HL-60 (cell line): ENCODE measurements at regions not wholly inside any gene's neighbourhood (a gene's known extent, or its start where the extent isn't known, plus 50 kb on each side); places are given as distances from the start of the nearest gene placed in this dataset.

Experiments
- POLR2AphosphoS5 ChIP-seq: IDR thresholded peaks from 2 replicates; pipeline ENCODE4 v1.6.1; 2012; ENCODE audit warnings: low read depth
- TF ChIP-seq, protein P1 (sequence below): IDR thresholded peaks from one replicate; pipeline ENCODE4 v1.5.1; 2011; ENCODE audit warnings: low read length, control low read depth, inconsistent platforms; ENCODE audit not compliant: insufficient read depth

DNA sequence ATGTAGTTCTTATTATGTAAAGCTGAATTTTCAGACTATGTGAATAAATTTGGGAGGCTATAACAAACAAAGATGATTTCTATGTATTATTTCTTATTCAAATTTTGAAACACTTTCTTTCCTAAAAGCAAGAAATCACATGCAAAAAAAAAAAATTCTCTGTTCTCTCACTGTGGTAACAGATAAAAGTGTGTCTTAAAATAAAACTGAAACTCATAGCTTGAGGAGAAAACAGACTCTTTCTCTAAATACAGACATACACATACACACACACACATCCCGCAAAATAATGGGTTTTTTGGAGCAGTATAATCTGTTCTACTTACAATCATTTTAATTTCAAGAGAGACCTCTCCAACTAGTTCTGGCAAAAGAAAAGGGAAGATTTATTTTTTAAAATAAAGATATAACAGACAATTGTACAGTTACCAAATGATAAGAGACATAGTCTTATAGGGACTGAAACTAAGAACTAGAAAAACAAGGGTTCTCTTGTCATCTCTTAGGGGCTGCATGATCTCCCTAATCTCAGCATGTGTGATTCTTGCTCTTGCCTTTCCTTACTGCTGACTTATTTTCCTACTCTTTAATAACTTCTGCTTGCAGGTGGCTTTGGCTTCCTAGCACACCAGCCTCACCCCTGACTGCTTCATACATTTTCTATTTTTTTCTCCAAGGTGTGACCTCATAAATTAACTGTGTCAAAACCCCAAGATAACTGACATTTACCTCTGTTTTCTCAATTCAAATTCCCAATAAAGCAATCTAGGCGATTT lies 483.5 kb upstream of the POT1 start:
- TF ChIP-seq POLR2AphosphoS5, result no peak
- TF ChIP-seq, protein P1, sequence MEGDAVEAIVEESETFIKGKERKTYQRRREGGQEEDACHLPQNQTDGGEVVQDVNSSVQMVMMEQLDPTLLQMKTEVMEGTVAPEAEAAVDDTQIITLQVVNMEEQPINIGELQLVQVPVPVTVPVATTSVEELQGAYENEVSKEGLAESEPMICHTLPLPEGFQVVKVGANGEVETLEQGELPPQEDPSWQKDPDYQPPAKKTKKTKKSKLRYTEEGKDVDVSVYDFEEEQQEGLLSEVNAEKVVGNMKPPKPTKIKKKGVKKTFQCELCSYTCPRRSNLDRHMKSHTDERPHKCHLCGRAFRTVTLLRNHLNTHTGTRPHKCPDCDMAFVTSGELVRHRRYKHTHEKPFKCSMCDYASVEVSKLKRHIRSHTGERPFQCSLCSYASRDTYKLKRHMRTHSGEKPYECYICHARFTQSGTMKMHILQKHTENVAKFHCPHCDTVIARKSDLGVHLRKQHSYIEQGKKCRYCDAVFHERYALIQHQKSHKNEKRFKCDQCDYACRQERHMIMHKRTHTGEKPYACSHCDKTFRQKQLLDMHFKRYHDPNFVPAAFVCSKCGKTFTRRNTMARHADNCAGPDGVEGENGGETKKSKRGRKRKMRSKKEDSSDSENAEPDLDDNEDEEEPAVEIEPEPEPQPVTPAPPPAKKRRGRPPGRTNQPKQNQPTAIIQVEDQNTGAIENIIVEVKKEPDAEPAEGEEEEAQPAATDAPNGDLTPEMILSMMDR, result no peak
